Endodermal cell (in vitro differentiated cells): ENCODE measurements at regions not wholly inside any gene's neighbourhood (a gene's known extent, or its start where the extent isn't known, plus 50 kb on each side); places are given as distances from the start of the nearest gene placed in this dataset.

Source experiments
- DNase-seq: peaks from one replicate; pipeline ENCODE4 v3.0.0-alpha.2; 2017
- H3K27ac ChIP-seq: 2 replicates; pipeline ENCODE4 v1.5.1; 2013; ENCODE audit warnings: mild to moderate bottlenecking, low read depth, low read length, moderate library complexity
- H3K27me3 ChIP-seq: 2 replicates; pipeline ENCODE4 v1.6.1; 2013; ENCODE audit warnings: mild to moderate bottlenecking, low read length, moderate library complexity; ENCODE audit not compliant: insufficient read depth, control insufficient read depth, poor library complexity, severe bottlenecking
- H3K36me3 ChIP-seq: 2 replicates; pipeline ENCODE4 v1.7.0; 2013; ENCODE audit warnings: mild to moderate bottlenecking, low read length, moderate library complexity; ENCODE audit not compliant: control insufficient read depth, insufficient read depth
- H3K4me1 ChIP-seq: one replicate; pipeline ENCODE4 v1.7.0; 2013; ENCODE audit warnings: low read length; ENCODE audit not compliant: control insufficient read depth, insufficient read depth
- H3K4me3 ChIP-seq: 2 replicates; pipeline ENCODE4 v1.5.1; 2013; ENCODE audit warnings: mild to moderate bottlenecking, low read length, moderate library complexity
- H3K9ac ChIP-seq: 2 replicates; pipeline ENCODE4 v1.6.1; 2013; ENCODE audit warnings: mild to moderate bottlenecking, low read length, moderate library complexity; ENCODE audit not compliant: poor library complexity, severe bottlenecking; ENCODE audit errors: extremely low read depth
- H3K9me3 ChIP-seq: 2 replicates; pipeline ENCODE4 v1.6.1; 2013; ENCODE audit warnings: mild to moderate bottlenecking, low read length, moderate library complexity; ENCODE audit not compliant: control insufficient read depth
- H3K27ac Mint-ChIP-seq: 2 replicates; pipeline ENCODE4 v1.8.0; 2020; ENCODE audit warnings: mixed read lengths
- H3K27me3 Mint-ChIP-seq: 2 replicates; pipeline ENCODE4 v1.8.0; 2021; ENCODE audit warnings: mild to moderate bottlenecking, mixed read lengths; ENCODE audit not compliant: insufficient read depth
- H3K36me3 Mint-ChIP-seq: 2 replicates; pipeline ENCODE4 v1.8.0; 2020; ENCODE audit warnings: low read depth, mixed read lengths
- H3K4me1 Mint-ChIP-seq: 2 replicates; pipeline ENCODE4 v1.8.0; 2020; ENCODE audit warnings: mixed read lengths
- H3K4me3 Mint-ChIP-seq: 2 replicates; pipeline ENCODE4 v1.8.0; 2020; ENCODE audit warnings: mild to moderate bottlenecking, moderate library complexity, mixed read lengths
- H3K9me3 Mint-ChIP-seq: 2 replicates; pipeline ENCODE4 v1.8.0; 2020; ENCODE audit warnings: mild to moderate bottlenecking, mixed read lengths
- WGBS, 2 experiments: methylation state at CpG; one replicate each; pipeline versions ENCODE4 v1.1.5 to v1.1.7; 2013; ENCODE audit warnings: missing lambda C conversion rate in 2 of 2, mixed read lengths in 1 of 2; ENCODE audit not compliant: insufficient coverage in 1 of 2, insufficient read length in 1 of 2; 5-methylcytosine and 5-hydroxymethylcytosine counted together
- TF ChIP-seq, protein P1 (sequence below): fragments of 200-600 bp; sonication (generic); conservative IDR thresholded peaks from 2 replicates; pipeline ENCODE4 v1.5.0; 2021; ENCODE audit warnings: antibody characterized with exemption, mild to moderate bottlenecking

DNA sequence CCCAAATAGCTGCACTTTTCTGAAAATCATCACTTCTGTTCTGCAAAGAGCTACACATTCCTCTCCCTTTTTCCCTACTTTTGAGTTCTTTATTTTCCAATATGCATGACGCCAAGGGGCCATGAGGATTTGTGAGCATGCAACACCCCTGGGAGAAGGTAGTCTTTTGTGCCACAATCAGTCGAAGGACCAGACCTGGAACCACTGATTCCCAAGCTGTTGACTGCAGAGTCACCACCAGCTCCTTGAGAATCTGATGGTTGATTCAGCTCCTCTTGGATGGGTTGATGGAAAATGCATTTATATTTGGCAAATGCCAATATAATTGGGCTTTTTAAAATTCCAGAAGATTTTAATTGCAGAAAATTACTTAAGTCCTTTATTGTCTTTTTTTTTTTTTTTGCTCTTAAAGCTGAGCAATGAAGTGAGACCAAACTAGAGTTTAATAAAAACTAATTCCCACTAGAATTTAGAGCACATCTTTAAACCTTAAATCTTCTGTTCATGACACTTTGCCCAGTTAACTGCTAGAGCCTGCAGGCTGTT is 554.1 kb downstream of the TNS3 start:
- H3K27me3 ChIP-seq, result no peaks in the 10 kb centered on the region
- 88 to 100% methylated on average over 2 of the region's 2 CpGs for WGBS, 2 experiments
- H3K36me3 Mint-ChIP-seq, result no peaks in the 10 kb centered on the region
- no peak for DNase-seq
- H3K4me1 ChIP-seq, result no peaks in the 10 kb centered on the region
- H3K9me3 Mint-ChIP-seq, result no peaks in the 10 kb centered on the region
- H3K36me3 ChIP-seq, result no peaks in the 10 kb centered on the region
- no peaks in the 10 kb centered on the region for H3K4me1 Mint-ChIP-seq
- H3K9ac ChIP-seq, result no peak overlapping the region
- H3K4me3 ChIP-seq, result no peak overlapping the region
- H3K27ac Mint-ChIP-seq, result no peak overlapping the region
- no peak overlapping the region for H3K4me3 Mint-ChIP-seq
- peaks cover 6% of the 10 kb centered on the region for H3K9me3 ChIP-seq
- peaks cover 10% of the 10 kb centered on the region for H3K27me3 Mint-ChIP-seq
- TF ChIP-seq, protein P1, sequence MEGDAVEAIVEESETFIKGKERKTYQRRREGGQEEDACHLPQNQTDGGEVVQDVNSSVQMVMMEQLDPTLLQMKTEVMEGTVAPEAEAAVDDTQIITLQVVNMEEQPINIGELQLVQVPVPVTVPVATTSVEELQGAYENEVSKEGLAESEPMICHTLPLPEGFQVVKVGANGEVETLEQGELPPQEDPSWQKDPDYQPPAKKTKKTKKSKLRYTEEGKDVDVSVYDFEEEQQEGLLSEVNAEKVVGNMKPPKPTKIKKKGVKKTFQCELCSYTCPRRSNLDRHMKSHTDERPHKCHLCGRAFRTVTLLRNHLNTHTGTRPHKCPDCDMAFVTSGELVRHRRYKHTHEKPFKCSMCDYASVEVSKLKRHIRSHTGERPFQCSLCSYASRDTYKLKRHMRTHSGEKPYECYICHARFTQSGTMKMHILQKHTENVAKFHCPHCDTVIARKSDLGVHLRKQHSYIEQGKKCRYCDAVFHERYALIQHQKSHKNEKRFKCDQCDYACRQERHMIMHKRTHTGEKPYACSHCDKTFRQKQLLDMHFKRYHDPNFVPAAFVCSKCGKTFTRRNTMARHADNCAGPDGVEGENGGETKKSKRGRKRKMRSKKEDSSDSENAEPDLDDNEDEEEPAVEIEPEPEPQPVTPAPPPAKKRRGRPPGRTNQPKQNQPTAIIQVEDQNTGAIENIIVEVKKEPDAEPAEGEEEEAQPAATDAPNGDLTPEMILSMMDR, result no peak
- no peak overlapping the region for H3K27ac ChIP-seq

DNA sequence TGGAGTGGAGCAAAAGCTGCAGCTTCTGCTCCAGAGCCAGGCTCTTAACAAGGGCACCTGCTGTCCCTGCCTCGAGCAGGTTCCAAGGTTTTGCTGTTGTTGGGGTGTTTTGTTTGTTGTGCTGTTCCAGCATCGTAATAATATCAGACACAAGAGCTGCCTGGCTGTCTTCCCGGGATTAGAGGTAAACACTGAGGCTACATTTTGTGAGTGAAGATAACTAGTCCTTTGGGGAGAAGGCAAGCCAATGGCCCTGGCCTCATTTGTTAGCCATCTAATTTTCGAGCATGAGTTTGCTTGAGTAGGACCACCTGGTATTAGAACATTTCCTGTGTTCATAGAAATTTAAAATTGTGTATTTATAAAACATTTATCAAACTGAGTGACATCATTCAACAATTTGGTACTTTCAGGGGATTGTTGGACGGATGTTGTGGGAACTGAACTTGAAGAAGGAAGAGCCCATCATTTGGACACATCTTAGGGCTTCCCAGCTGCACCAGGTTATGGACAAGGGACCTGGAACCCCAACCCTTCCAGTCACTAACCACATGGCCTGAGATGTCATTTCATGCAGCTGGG is 555.0 kb downstream of the TNS3 start:
- TF ChIP-seq, protein P1, result no peak
- H3K4me1 Mint-ChIP-seq, result no peaks in the 10 kb centered on the region
- DNase-seq, result no peak
- Histone ChIP-seq H3K4me1 (no peaks in the 10 kb centered on the region), H3K9me3 (peaks cover 7% of the 10 kb centered on the region), H3K4me3 (no peak overlapping the region), H3K36me3 (no peaks in the 10 kb centered on the region), H3K9ac (no peak overlapping the region), H3K27ac (no peak overlapping the region), H3K27me3 (no peaks in the 10 kb centered on the region)
- H3K27me3 Mint-ChIP-seq, result peaks cover 10% of the 10 kb centered on the region
- WGBS, 2 experiments, result 85 to 100% methylated on average over 3 to 5 of the region's 5 CpGs
- no peak overlapping the region for H3K4me3 Mint-ChIP-seq
- no peak overlapping the region for H3K27ac Mint-ChIP-seq
- peaks cover 2% of the 10 kb centered on the region for H3K9me3 Mint-ChIP-seq
- no peaks in the 10 kb centered on the region for H3K36me3 Mint-ChIP-seq

DNA sequence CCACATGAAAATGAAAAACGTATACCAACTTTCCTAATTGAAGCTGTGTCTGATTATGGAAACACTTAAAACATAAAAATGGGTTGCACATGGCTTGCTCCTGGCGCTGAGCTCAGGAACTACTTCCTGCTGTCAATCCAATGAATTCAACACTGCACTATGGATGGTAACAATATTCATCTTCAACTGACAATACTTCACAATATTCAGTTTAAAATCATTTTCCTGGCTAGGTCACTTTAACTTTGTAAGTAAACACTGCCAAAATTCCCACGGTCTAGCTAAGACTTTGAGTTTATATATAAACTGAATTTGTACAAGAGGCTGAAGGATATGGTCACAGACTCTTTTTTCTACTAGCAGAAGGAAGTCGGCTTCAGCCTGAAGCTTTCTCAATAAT is 556.9 kb downstream of the TNS3 start:
- TF ChIP-seq, protein P1, result no peak
- Histone ChIP-seq H3K27me3 (no peaks in the 10 kb centered on the region), H3K9ac (no peak overlapping the region), H3K27ac (no peak overlapping the region), H3K36me3 (no peaks in the 10 kb centered on the region), H3K4me1 (no peaks in the 10 kb centered on the region), H3K9me3 (peaks cover 18% of the 10 kb centered on the region), H3K4me3 (no peak overlapping the region)
- peaks cover 7% of the 10 kb centered on the region for H3K4me1 Mint-ChIP-seq
- DNase-seq, result no peak
- no peak overlapping the region for H3K4me3 Mint-ChIP-seq
- peaks cover 6% of the 10 kb centered on the region for H3K9me3 Mint-ChIP-seq
- WGBS, 2 experiments, result 72 to 77% methylated on average over 3 to 4 of the region's 4 CpGs
- no peak overlapping the region for H3K27ac Mint-ChIP-seq
- H3K36me3 Mint-ChIP-seq, result no peaks in the 10 kb centered on the region
- peaks cover 7% of the 10 kb centered on the region for H3K27me3 Mint-ChIP-seq
